ENCODE measurements at regions not wholly inside any gene's neighbourhood (a gene's known extent, or its start where the extent isn't known, plus 50 kb on each side); places are given as distances from the start of the nearest gene placed in this dataset.

DNA sequence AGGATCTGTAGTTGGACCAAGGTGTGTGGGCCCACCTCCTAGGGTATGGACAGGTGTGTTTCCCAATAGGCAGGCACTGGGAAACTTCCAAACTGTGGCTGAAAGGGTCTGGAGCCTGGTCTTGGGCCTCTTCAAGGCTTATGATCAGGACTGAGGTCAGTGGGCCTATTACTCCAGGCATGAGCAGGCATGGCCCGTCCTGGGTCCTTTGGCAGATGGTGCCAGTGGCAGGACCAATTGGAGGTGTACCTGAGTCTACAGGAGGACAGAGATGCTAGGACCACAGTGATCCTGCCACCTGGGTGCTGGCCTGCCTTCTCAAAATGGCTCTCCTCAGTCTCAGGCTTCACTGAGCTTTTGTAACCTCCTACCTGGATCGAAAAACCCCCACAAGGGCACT is 95.4 kb downstream of the RAB18 start:
- Histone ChIP-seq H4K20me1 (ENCODE audit: insufficient read depth) (no peaks in the 10 kb centered on the region), H3K9ac (no peak overlapping the region), H3K27me3 (ENCODE audit: insufficient read depth, low read depth) (no peaks in the 10 kb centered on the region), H3K4me2 (no peak overlapping the region), H3K79me2 (ENCODE audit: insufficient read depth, low read depth) (no peaks in the 10 kb centered on the region), H3K36me3 (ENCODE audit: insufficient read depth) (no peaks in the 10 kb centered on the region), H3K27ac (no peak overlapping the region), H3K4me1 (ENCODE audit: low read depth, poor library complexity, severe bottlenecking) (no peaks in the 10 kb centered on the region), H2AFZ (ENCODE audit: low read depth) (no peak overlapping the region), H3K4me3 (IDR thresholded peaks at IDR 0.05; ENCODE audit: insufficient read depth, low read depth, low read length) (no peak overlapping the region)
- TF ChIP-seq, protein P1, sequence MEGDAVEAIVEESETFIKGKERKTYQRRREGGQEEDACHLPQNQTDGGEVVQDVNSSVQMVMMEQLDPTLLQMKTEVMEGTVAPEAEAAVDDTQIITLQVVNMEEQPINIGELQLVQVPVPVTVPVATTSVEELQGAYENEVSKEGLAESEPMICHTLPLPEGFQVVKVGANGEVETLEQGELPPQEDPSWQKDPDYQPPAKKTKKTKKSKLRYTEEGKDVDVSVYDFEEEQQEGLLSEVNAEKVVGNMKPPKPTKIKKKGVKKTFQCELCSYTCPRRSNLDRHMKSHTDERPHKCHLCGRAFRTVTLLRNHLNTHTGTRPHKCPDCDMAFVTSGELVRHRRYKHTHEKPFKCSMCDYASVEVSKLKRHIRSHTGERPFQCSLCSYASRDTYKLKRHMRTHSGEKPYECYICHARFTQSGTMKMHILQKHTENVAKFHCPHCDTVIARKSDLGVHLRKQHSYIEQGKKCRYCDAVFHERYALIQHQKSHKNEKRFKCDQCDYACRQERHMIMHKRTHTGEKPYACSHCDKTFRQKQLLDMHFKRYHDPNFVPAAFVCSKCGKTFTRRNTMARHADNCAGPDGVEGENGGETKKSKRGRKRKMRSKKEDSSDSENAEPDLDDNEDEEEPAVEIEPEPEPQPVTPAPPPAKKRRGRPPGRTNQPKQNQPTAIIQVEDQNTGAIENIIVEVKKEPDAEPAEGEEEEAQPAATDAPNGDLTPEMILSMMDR (conservative IDR thresholded peaks at IDR 0.05; ENCODE audit: low read depth, low read length), result no peak

DNA sequence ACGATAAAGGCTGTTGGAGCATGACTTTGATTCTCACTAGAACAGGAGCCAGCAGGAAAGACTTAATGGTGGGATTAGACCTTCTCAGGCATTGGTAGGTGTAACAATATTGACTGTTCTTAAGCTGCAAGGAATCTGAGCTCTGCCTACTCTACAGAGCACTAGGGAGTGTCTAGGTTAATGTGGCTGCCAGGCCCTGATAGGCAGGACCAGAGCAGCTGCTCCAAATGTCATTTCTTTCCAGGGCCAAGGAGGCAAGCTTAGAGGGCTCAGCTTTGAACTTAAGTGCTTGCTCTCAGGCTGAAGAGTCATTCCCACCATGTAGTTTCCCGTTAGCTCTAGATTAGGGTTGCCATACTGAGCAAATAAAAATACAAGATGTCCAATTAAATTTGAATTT is 96.8 kb downstream of the RAB18 start:
- no peak overlapping the region for H3K4me3 ChIP-seq (IDR thresholded peaks at IDR 0.05; ENCODE audit: insufficient read depth, low read depth, low read length)
- no peaks in the 10 kb centered on the region for H3K79me2 ChIP-seq (ENCODE audit: insufficient read depth, low read depth)
- no peak overlapping the region for H3K9ac ChIP-seq
- no peak overlapping the region for H3K4me2 ChIP-seq
- H2AFZ ChIP-seq (ENCODE audit: low read depth), result no peak overlapping the region
- H3K4me1 ChIP-seq (ENCODE audit: low read depth, poor library complexity, severe bottlenecking), result no peaks in the 10 kb centered on the region
- no peak overlapping the region for H3K27ac ChIP-seq
- no peaks in the 10 kb centered on the region for H4K20me1 ChIP-seq (ENCODE audit: insufficient read depth)
- TF ChIP-seq, protein P1 (conservative IDR thresholded peaks at IDR 0.05; ENCODE audit: low read depth, low read length), result no peak
- no peaks in the 10 kb centered on the region for H3K27me3 ChIP-seq (ENCODE audit: insufficient read depth, low read depth)
- no peaks in the 10 kb centered on the region for H3K36me3 ChIP-seq (ENCODE audit: insufficient read depth)

DNA sequence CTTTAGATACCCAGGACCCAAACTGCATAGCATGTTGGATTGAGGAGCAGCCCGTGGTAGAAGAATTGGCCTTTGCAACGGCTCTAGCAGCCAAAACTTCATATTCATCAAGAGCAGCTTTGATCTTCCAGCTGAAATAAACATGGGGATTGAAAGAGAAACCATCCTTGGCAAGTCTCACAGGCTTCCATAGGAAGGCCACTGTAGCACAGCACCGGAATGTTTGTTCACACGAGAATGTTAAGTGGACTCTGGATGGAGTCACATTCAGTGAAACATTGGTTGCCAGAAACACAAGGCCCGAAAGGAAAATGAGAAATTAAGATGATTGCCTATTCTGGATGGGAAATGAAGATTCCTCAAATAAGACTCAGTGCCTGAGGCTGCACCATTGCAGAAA is 97.4 kb downstream of the RAB18 start:
- TF ChIP-seq, protein P1 (conservative IDR thresholded peaks at IDR 0.05; ENCODE audit: low read depth, low read length), result no peak
- H3K9ac ChIP-seq, result no peak overlapping the region
- no peak overlapping the region for H3K27ac ChIP-seq
- H2AFZ ChIP-seq (ENCODE audit: low read depth), result no peak overlapping the region
- no peak overlapping the region for H3K4me2 ChIP-seq
- no peaks in the 10 kb centered on the region for H3K36me3 ChIP-seq (ENCODE audit: insufficient read depth)
- no peaks in the 10 kb centered on the region for H3K4me1 ChIP-seq (ENCODE audit: low read depth, poor library complexity, severe bottlenecking)
- no peak overlapping the region for H3K4me3 ChIP-seq (IDR thresholded peaks at IDR 0.05; ENCODE audit: insufficient read depth, low read depth, low read length)
- H3K79me2 ChIP-seq (ENCODE audit: insufficient read depth, low read depth), result no peaks in the 10 kb centered on the region
- H4K20me1 ChIP-seq (ENCODE audit: insufficient read depth), result no peaks in the 10 kb centered on the region
- H3K27me3 ChIP-seq (ENCODE audit: insufficient read depth, low read depth), result no peaks in the 10 kb centered on the region

DNA sequence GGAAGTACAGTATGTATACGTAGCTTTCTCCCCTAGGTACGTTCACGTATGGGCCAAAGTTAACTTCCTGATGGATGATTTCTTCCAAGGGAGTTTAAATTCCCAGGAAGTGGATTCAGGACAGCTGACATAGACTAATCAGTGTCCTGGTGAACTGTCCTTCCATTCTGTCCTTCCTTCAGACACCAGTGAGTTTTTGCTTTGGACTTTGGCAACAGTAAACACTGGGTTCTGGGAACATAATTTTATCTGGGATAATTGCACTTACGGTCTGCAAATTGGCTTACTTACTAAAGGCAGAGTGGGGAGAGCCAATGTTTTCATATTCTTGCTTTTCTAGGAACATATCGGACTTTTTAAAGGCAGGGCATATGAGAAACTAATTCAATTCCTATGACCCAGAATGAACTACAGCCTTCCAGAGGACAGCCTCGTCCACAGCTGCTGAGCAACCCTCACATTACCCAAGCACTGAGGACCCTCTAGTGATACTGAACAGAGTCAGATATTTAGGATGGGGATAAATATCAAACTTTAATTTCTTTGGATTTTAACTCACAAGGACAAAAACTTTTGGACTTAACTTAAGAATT is 97.9 kb downstream of the RAB18 start:
- no peak overlapping the region for H3K27ac ChIP-seq
- H2AFZ ChIP-seq (ENCODE audit: low read depth), result no peak overlapping the region
- peaks cover under 1% of the 10 kb centered on the region for H3K4me1 ChIP-seq (ENCODE audit: low read depth, poor library complexity, severe bottlenecking)
- H3K9ac ChIP-seq, result no peak overlapping the region
- H3K27me3 ChIP-seq (ENCODE audit: insufficient read depth, low read depth), result no peaks in the 10 kb centered on the region
- H4K20me1 ChIP-seq (ENCODE audit: insufficient read depth), result no peaks in the 10 kb centered on the region
- H3K36me3 ChIP-seq (ENCODE audit: insufficient read depth), result no peaks in the 10 kb centered on the region
- H3K4me3 ChIP-seq (IDR thresholded peaks at IDR 0.05; ENCODE audit: insufficient read depth, low read depth, low read length), result no peak overlapping the region
- TF ChIP-seq, protein P1 (conservative IDR thresholded peaks at IDR 0.05; ENCODE audit: low read depth, low read length), result no peak
- H3K4me2 ChIP-seq, result no peak overlapping the region
- H3K79me2 ChIP-seq (ENCODE audit: insufficient read depth, low read depth), result no peaks in the 10 kb centered on the region

All from KMS-11 (cell line).